Neural cell (in vitro differentiated cells): ENCODE measurements at regions not wholly inside any gene's neighbourhood (a gene's known extent, or its start where the extent isn't known, plus 50 kb on each side); places are given as distances from the start of the nearest gene placed in this dataset.

Source experiments
- H2AFZ ChIP-seq: fragments of 200-600, 300-800 bp; sonication (generic), shearing (Covaris generic); 2 replicates; pipeline ENCODE4 v1.6.0; 2014; ENCODE audit warnings: low read depth, mild to moderate bottlenecking, antibody characterized with exemption, low read length, moderate library complexity
- H3F3A ChIP-seq: fragments of 200-600 bp; shearing (Covaris generic); 2 replicates; pipeline ENCODE4 v1.6.1; 2016; ENCODE audit warnings: mild to moderate bottlenecking, moderate library complexity, mixed read lengths, antibody characterized with exemption, low read length; ENCODE audit not compliant: insufficient read depth, poor library complexity, severe bottlenecking
- H3K27ac ChIP-seq: fragments of 200-600, 300-800 bp; sonication (generic), shearing (Covaris generic); 2 replicates; pipeline ENCODE4 v1.5.1; 2014; ENCODE audit warnings: mild to moderate bottlenecking, low read length, moderate library complexity
- H3K27me3 ChIP-seq: fragments of 300-800, 200-600 bp; sonication (generic), shearing (Covaris generic); 2 replicates; pipeline ENCODE4 v1.6.0; 2014; ENCODE audit warnings: mild to moderate bottlenecking, low read depth, low read length, moderate library complexity; ENCODE audit not compliant: insufficient read depth
- H3K36me3 ChIP-seq: fragments of 300-800, 200-600 bp; sonication (generic), shearing (Covaris generic); 2 replicates; pipeline ENCODE4 v1.5.1; 2014; ENCODE audit warnings: mild to moderate bottlenecking, antibody characterized with exemption, low read length, moderate library complexity; ENCODE audit not compliant: insufficient read depth
- H3K4me2 ChIP-seq: fragments of 300-800, 200-600 bp; sonication (generic), shearing (Covaris generic); 2 replicates; pipeline ENCODE4 v1.6.0; 2014; ENCODE audit warnings: mild to moderate bottlenecking, low read length
- H3K4me3 ChIP-seq: fragments of 300-800, 200-600 bp; sonication (generic), shearing (Covaris generic); 2 replicates; pipeline ENCODE4 v1.5.1; 2014; ENCODE audit warnings: mild to moderate bottlenecking, low read length, moderate library complexity
- H3K79me2 ChIP-seq: fragments of 200-600 bp; shearing (Covaris generic); replicated peaks from 2 replicates; pipeline ENCODE4 v1.6.0; 2014; ENCODE audit warnings: mild to moderate bottlenecking, low read length, moderate library complexity; ENCODE audit not compliant: insufficient read depth
- H3K9ac ChIP-seq: fragments of 300-800, 200-600 bp; sonication (generic), shearing (Covaris generic); 2 replicates; pipeline ENCODE4 v1.6.1; 2016; ENCODE audit warnings: mild to moderate bottlenecking, low read length, mixed read lengths
- H3K9me2 ChIP-seq: fragments of 200-600 bp; shearing (Covaris generic); 2 replicates; pipeline ENCODE4 v1.6.1; 2016; ENCODE audit warnings: mild to moderate bottlenecking, low read length, mixed read lengths; ENCODE audit not compliant: insufficient read depth
- H3K9me3 ChIP-seq: fragments of 200-600, 300-800 bp; sonication (generic), shearing (Covaris generic); 2 replicates; pipeline ENCODE4 v1.6.1; 2016; ENCODE audit warnings: mild to moderate bottlenecking, mixed run types, low read length, moderate library complexity, mixed read lengths
- H4K20me1 ChIP-seq: fragments of 200-600 bp; shearing (Covaris generic); 2 replicates; pipeline ENCODE4 v1.6.1; 2016; ENCODE audit warnings: mild to moderate bottlenecking, mixed run types; ENCODE audit not compliant: insufficient read depth
- CTCF ChIP-seq: fragments of 450-650 bp; IDR thresholded peaks from 2 replicates; pipeline ENCODE4 v1.5.1; 2014; ENCODE audit warnings: antibody characterized with exemption, mild to moderate bottlenecking, moderate library complexity; ENCODE audit not compliant: poor library complexity, severe bottlenecking
- EP300 ChIP-seq: fragments of 450-650 bp; conservative IDR thresholded peaks from 2 replicates; pipeline ENCODE4 v1.6.1; 2014; ENCODE audit warnings: antibody characterized with exemption, mild to moderate bottlenecking, moderate library complexity; ENCODE audit not compliant: poor library complexity, severe bottlenecking
- EZH2 ChIP-seq: fragments of 200-600, 300-800 bp; shearing (Covaris generic), sonication (generic); IDR thresholded peaks from 2 replicates; pipeline ENCODE4 v1.6.1; 2014; ENCODE audit warnings: antibody characterized with exemption, low read length, borderline replicate concordance, mild to moderate bottlenecking; ENCODE audit not compliant: insufficient read depth, poor library complexity, severe bottlenecking
- MXI1 ChIP-seq: fragments of 450-650 bp; conservative IDR thresholded peaks from 2 replicates; pipeline ENCODE4 v1.6.1; 2014; ENCODE audit warnings: antibody characterized with exemption, mild to moderate bottlenecking; ENCODE audit not compliant: poor library complexity, severe bottlenecking
- POLR2AphosphoS5 ChIP-seq: IDR thresholded peaks from 2 replicates; pipeline ENCODE4 v1.6.1; 2012
- RAD21 ChIP-seq: fragments of 450-650 bp; conservative IDR thresholded peaks from 2 replicates; pipeline ENCODE4 v1.6.1; 2014; ENCODE audit warnings: antibody characterized with exemption, mild to moderate bottlenecking, moderate library complexity
- REST ChIP-seq: IDR thresholded peaks from 2 replicates; pipeline ENCODE4 v1.6.1; 2012; ENCODE audit warnings: borderline replicate concordance
- SMC3 ChIP-seq: fragments of 450-650 bp; conservative IDR thresholded peaks from 2 replicates; pipeline ENCODE4 v1.6.1; 2014; ENCODE audit warnings: antibody characterized with exemption, mild to moderate bottlenecking, moderate library complexity; ENCODE audit not compliant: poor library complexity
- TAF1 ChIP-seq: IDR thresholded peaks from 2 replicates; pipeline ENCODE4 v1.6.1; 2012; ENCODE audit warnings: low read depth

DNA sequence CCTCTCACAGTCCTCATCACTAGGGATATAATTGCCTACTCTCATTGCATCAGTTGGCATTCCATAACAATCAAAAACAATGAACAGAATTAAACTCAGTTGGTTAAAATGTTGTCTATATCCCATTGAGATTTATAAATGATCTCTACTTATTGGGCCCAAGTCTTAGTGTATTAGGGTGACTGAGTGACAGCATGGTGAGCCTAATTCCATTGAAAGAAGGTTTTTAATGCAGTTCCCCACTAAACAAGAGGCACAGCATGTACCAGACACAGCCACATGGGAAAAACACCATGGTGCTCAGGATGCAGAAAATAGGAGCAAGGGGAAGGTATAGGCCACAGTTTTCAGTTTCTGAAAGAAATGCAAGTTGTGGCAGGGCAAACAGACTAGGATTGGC is 208.4 kb downstream of the RFC3 start:
- no peak overlapping the region for H2AFZ ChIP-seq
- no peak overlapping the region for H3K4me2 ChIP-seq
- no peak overlapping the region for H3K9ac ChIP-seq
- no peak overlapping the region for H3K4me3 ChIP-seq
- no peak overlapping the region for H3K27ac ChIP-seq
- TF ChIP-seq CTCF: no peak
- TF ChIP-seq POLR2AphosphoS5: no peak
- no peak for TF ChIP-seq EP300
- TF ChIP-seq EZH2: no peak
- TF ChIP-seq RAD21: no peak
- no peak for TF ChIP-seq TAF1
- no peak for TF ChIP-seq REST
- no peak for TF ChIP-seq MXI1
- TF ChIP-seq SMC3: no peak
- no peaks in the 10 kb centered on the region for H4K20me1 ChIP-seq
- H3F3A ChIP-seq: no peaks in the 10 kb centered on the region
- no peaks in the 10 kb centered on the region for H3K36me3 ChIP-seq
- no peaks in the 10 kb centered on the region for H3K27me3 ChIP-seq
- no peaks in the 10 kb centered on the region for H3K9me3 ChIP-seq
- H3K9me2 ChIP-seq: no peaks in the 10 kb centered on the region
- no peaks in the 10 kb centered on the region for H3K79me2 ChIP-seq

GRCh38 chr13:34028496-34029442 is 210.8 kb downstream of the RFC3 start:
- Histone ChIP-seq H2AFZ (no peak overlapping the region), H3K9me3 (no peaks in the 10 kb centered on the region), H3K9ac (no peak overlapping the region), H3K9me2 (no peaks in the 10 kb centered on the region), H3K4me2 (no peak overlapping the region), H3F3A (no peaks in the 10 kb centered on the region), H3K27ac (no peak overlapping the region), H4K20me1 (no peaks in the 10 kb centered on the region), H3K36me3 (no peaks in the 10 kb centered on the region), H3K27me3 (no peaks in the 10 kb centered on the region), H3K79me2 (no peaks in the 10 kb centered on the region), H3K4me3 (no peak overlapping the region)
- TF ChIP-seq POLR2AphosphoS5: no peak
- no peak for TF ChIP-seq CTCF
- no peak for TF ChIP-seq EP300
- TF ChIP-seq MXI1: no peak
- TF ChIP-seq EZH2: no peak
- no peak for TF ChIP-seq TAF1
- TF ChIP-seq RAD21: no peak
- no peak for TF ChIP-seq SMC3
- no peak for TF ChIP-seq REST
